Activated CD8-positive, alpha-beta memory T cell treated with anti-CD3 and anti-CD28 coated beads, Interleukin-2, amount 50 U/mL, for 1 hour (primary cell): ENCODE measurements at regions not wholly inside any gene's neighbourhood (a gene's known extent, or its start where the extent isn't known, plus 50 kb on each side); places are given as distances from the start of the nearest gene placed in this dataset.
"Not testable (repeated sequence)": the region's sequence is repeated elsewhere in the genome, so short reads cannot be mapped to it uniquely, and the experiment has no call there.

Experiments
- DNase-seq: peaks from one replicate; pipeline ENCODE4 v3.0.0-alpha.2; 2020; ENCODE audit errors: extremely low read depth

GRCh38 chr12:46519407-46519806, 146.8 kb upstream of the SLC38A2 start:
- DNase-seq = no peak

GRCh38 chr12:46518729-46519128, 146.2 kb upstream of the SLC38A2 start:
- no peak for DNase-seq

- no peak for DNase-seq
Observed at GRCh38 chr12:46518169-46518568, 145.6 kb upstream of the SLC38A2 start.

GRCh38 chr12:46517579-46517962, 145.0 kb upstream of the SLC38A2 start:
- DNase-seq = no peak

GRCh38 chr12:46516933-46517578, 144.5 kb upstream of the SLC38A2 start:
- no peak for DNase-seq

- no peak for DNase-seq
Observed at GRCh38 chr12:46516238-46516932, 143.8 kb upstream of the SLC38A2 start.

GRCh38 chr12:46515829-46516228, 143.3 kb upstream of the SLC38A2 start:
- no peak for DNase-seq

GRCh38 chr12:46514886-46515285, 142.3 kb upstream of the SLC38A2 start:
- DNase-seq = no peak

- not testable (repeated sequence) for DNase-seq
Observed at GRCh38 chr12:46510257-46510656, 137.7 kb upstream of the SLC38A2 start.

GRCh38 chr12:46509135-46509534, 136.6 kb upstream of the SLC38A2 start:
- no peak for DNase-seq

- DNase-seq = no peak
Observed at GRCh38 chr12:46508651-46509050, 136.1 kb upstream of the SLC38A2 start.

GRCh38 chr12:46507766-46508165, 135.2 kb upstream of the SLC38A2 start:
- DNase-seq = no peak

- DNase-seq = no peak
Observed at GRCh38 chr12:46506961-46507360, 134.4 kb upstream of the SLC38A2 start.

GRCh38 chr12:46506198-46506597, 133.6 kb upstream of the SLC38A2 start:
- no peak for DNase-seq

- no peak for DNase-seq
Observed at GRCh38 chr12:46504494-46504893, 131.9 kb upstream of the SLC38A2 start.

- no peak for DNase-seq
Observed at GRCh38 chr12:46503637-46504175, 131.1 kb upstream of the SLC38A2 start.

GRCh38 chr12:46500673-46501072, 128.1 kb upstream of the SLC38A2 start:
- no peak for DNase-seq

GRCh38 chr12:46499901-46500300, 127.3 kb upstream of the SLC38A2 start:
- no peak for DNase-seq

- DNase-seq = no peak
Observed at GRCh38 chr12:46499226-46499625, 126.7 kb upstream of the SLC38A2 start.

- DNase-seq = no peak
Observed at GRCh38 chr12:46497739-46498138, 125.2 kb upstream of the SLC38A2 start.

- DNase-seq = no peak
Observed at GRCh38 chr12:46494424-46494823, 121.9 kb upstream of the SLC38A2 start.

- DNase-seq = no peak
Observed at GRCh38 chr12:46493834-46494181, 121.2 kb upstream of the SLC38A2 start.

GRCh38 chr12:46493150-46493833, 120.7 kb upstream of the SLC38A2 start:
- no peak for DNase-seq
